GM12878 (cell line): ENCODE measurements at regions not wholly inside any gene's neighbourhood (a gene's known extent, or its start where the extent isn't known, plus 50 kb on each side); places are given as distances from the start of the nearest gene placed in this dataset.

Source experiments
- ATAC-seq: fragments of 200-7000 bp; cut with Tn5 transposase; 3 replicates; pipeline ENCODE4 v1.9.1; 2020; ENCODE audit warnings: mild to moderate bottlenecking, moderate library complexity
- BruUV-seq: library from RNA; stranded (reverse); fragments of 400-500 nt; replicated peaks from 2 replicates; lab custom pipeline; 2021; lab: Mats Ljungman, UMichigan
- CTCF ChIA-PET: fragments of 300-600 bp; sonication (Branson Sonifier 250); formaldehyde crosslinking; extraction: SDS; loops from one replicate; lab custom pipeline; 2021; ENCODE audit warnings: inconsistent platforms; lab: Yijun Ruan, JAX
- POLR2A ChIA-PET: fragments of 350-600 bp; formaldehyde crosslinking; extraction: SDS; loops from one replicate; lab custom pipeline; 2021; ENCODE audit warnings: inconsistent platforms; lab: Charles Lee
- RAD21 ChIA-PET: fragments of 300-600 bp; sonication (Branson Sonifier 250); formaldehyde crosslinking; loops from one replicate; lab custom pipeline; 2023; ENCODE audit warnings: antibody characterized with exemption; ENCODE audit not compliant: unreplicated experiment; lab: Charles Lee
- SMC1A ChIA-PET: fragments of 300-600 bp; sonication (Branson Sonifier 250); formaldehyde crosslinking; loops from one replicate; lab custom pipeline; 2023; ENCODE audit not compliant: unreplicated experiment, uncharacterized antibody; lab: Charles Lee
- DNase-seq: peaks from one replicate; pipeline ENCODE4 v3.0.0-alpha.2; 2011; ENCODE audit warnings: low read depth, low spot score
- FAIRE-seq: peaks from 3 replicates; lab custom pipeline; 2011; peaks lifted over from hg19 to GRCh38; lab: Jason Lieb, UNC
- H2AFZ ChIP-seq: 2 replicates; pipeline ENCODE4 v1.6.0; 2011; ENCODE audit warnings: low read depth, low read length, control low read depth; ENCODE audit not compliant: control insufficient read depth
- H3K27ac ChIP-seq: 2 replicates; pipeline ENCODE4 v1.5.1; 2011; ENCODE audit warnings: control low read depth; ENCODE audit not compliant: control insufficient read depth, insufficient read depth
- H3K27me3 ChIP-seq, 2 experiments: replicated peaks in 1 of 2; 2 replicates each; pipeline versions ENCODE4 v1.6.0 to v1.6.1; 2011; ENCODE audit warnings: low read length in 1 of 2; ENCODE audit not compliant: control insufficient read depth in 2 of 2, insufficient read depth in 2 of 2
- H3K36me3 ChIP-seq, 2 experiments: 2 replicates each; pipeline ENCODE4 v1.5.1; 2011; ENCODE audit warnings: low read length in 1 of 2; ENCODE audit not compliant: control insufficient read depth in 2 of 2, insufficient read depth in 2 of 2
- H3K4me1 ChIP-seq: 2 replicates; pipeline ENCODE4 v1.6.1; 2011; ENCODE audit warnings: mild to moderate bottlenecking, low read length, moderate library complexity, mixed read lengths; ENCODE audit not compliant: control insufficient read depth, insufficient read depth
- H3K4me2 ChIP-seq: 2 replicates; pipeline ENCODE4 v1.6.0; 2011; ENCODE audit warnings: control low read depth; ENCODE audit not compliant: control insufficient read depth, insufficient read depth
- H3K4me3 ChIP-seq: fragments of 200-600 bp; sonication (generic); 2 replicates; pipeline ENCODE4 v1.5.1; 2016
- H3K79me2 ChIP-seq: 2 replicates; pipeline ENCODE4 v1.6.0; 2011; ENCODE audit warnings: low read length; ENCODE audit not compliant: control insufficient read depth, insufficient read depth
- H3K9ac ChIP-seq: 2 replicates; pipeline ENCODE4 v1.8.0; 2011; ENCODE audit warnings: low read length, control low read depth, mixed read lengths; ENCODE audit not compliant: control insufficient read depth, insufficient read depth
- H3K9me3 ChIP-seq: replicated peaks from 3 replicates; pipeline ENCODE4 v1.5.1; 2011; ENCODE audit warnings: mild to moderate bottlenecking, low read length; ENCODE audit not compliant: control insufficient read depth, insufficient read depth
- H4K20me1 ChIP-seq: 2 replicates; pipeline ENCODE4 v1.6.0; 2011; ENCODE audit not compliant: control insufficient read depth, insufficient read depth
- ELK1 ChIP-seq: IDR thresholded peaks from 2 replicates; pipeline ENCODE4 v1.6.1; 2012; ENCODE audit warnings: low read depth, low read length, improper control_type of control experiment
- LARP7 ChIP-seq: fragments of 450-650 bp; IDR thresholded peaks from 2 replicates; pipeline ENCODE4 v1.6.1; 2017; ENCODE audit warnings: mild to moderate bottlenecking
- MAX ChIP-seq: IDR thresholded peaks from 2 replicates; pipeline ENCODE4 v1.6.1; 2012; ENCODE audit warnings: low read depth, low read length, improper control_type of control experiment
- NFIC ChIP-seq: IDR thresholded peaks from 2 replicates; pipeline ENCODE4 v1.6.1; 2012; ENCODE audit warnings: low read depth, mild to moderate bottlenecking, inconsistent platforms, low read length, moderate library complexity
- NFXL1 ChIP-seq: fragments of 450-650 bp; IDR thresholded peaks from 2 replicates; pipeline ENCODE4 v1.6.1; 2017; ENCODE audit warnings: antibody characterized with exemption, mild to moderate bottlenecking, borderline replicate concordance
- NFYA ChIP-seq: IDR thresholded peaks from 2 replicates; pipeline ENCODE4 v1.6.1; 2011; ENCODE audit warnings: low read depth, mild to moderate bottlenecking, low read length, improper control_type of control experiment, borderline replicate concordance
- RBBP5 ChIP-seq: fragments of 200-600 bp; sonication (generic); conservative IDR thresholded peaks from 2 replicates; pipeline ENCODE4 v1.6.1; 2016
- REST ChIP-seq: IDR thresholded peaks from 2 replicates; pipeline ENCODE4 v1.6.1; 2012; ENCODE audit warnings: mild to moderate bottlenecking, low read depth, low read length
- SUPT20H ChIP-seq: IDR thresholded peaks from 2 replicates; pipeline ENCODE4 v1.6.1; 2011; ENCODE audit warnings: low read depth, mild to moderate bottlenecking, low read length, moderate library complexity, borderline replicate concordance; ENCODE audit not compliant: control insufficient read depth
- ZNF274 ChIP-seq: IDR thresholded peaks from one replicate; pipeline ENCODE4 v1.8.0; 2011; ENCODE audit not compliant: insufficient read length, insufficient read depth
- WGBS: methylation state at CpG from one replicate; pipeline ENCODE4 v1.1.6; 2016; ENCODE audit warnings: low lambda C conversion rate; ENCODE audit not compliant: insufficient replicate concordance, insufficient coverage; ENCODE audit errors: missing lambda C conversion rate; 5-methylcytosine and 5-hydroxymethylcytosine counted together
- in situ Hi-C: fragments of 300-500 bp; cut with MboI; formaldehyde crosslinking; loops from 9 replicates; pipeline ENCODE4 v1.14.3; 2018; ENCODE audit warnings: mixed read lengths
- intact Hi-C: fragments of 100-400 bp; cut with micrococcal nuclease; formaldehyde crosslinking; loops from one replicate; pipeline ENCODE4 v1.14.2; 2022; ENCODE audit not compliant: unreplicated experiment

GRCh38 chr17:13337151-13337550, 264.6 kb downstream of the HS3ST3A1 start:
- DNase-seq (no peak), FAIRE-seq (no peak), ATAC-seq (no peak)
- Histone ChIP-seq H2AFZ (no peak overlapping the region), H3K4me3 (no peak overlapping the region), H3K4me2 (no peak overlapping the region), H3K36me3 (no peaks in the 10 kb centered on the region), H3K9ac (no peak overlapping the region), H4K20me1 (no peaks in the 10 kb centered on the region), H3K27ac (no peak overlapping the region), H3K9me3 (no peaks in the 10 kb centered on the region; the same call in 2 of the 3 replicates), H3K27me3 (no peaks in the 10 kb centered on the region), H3K4me1 (no peaks in the 10 kb centered on the region), H3K79me2 (no peaks in the 10 kb centered on the region)
- under 1% methylated on average over 5 of the region's 5 CpGs for WGBS
- no TSS peak for BruUV-seq
- intact Hi-C loops (loop anchor here (2.0 to 5.0 kb wide), 2 partner anchors 260 to 1590 kb away; no protein-coding TSS in a partner anchor), in situ Hi-C loops (loop anchor here (10.0 to 25.0 kb wide), 2 partner anchors 950 to 1588 kb away; no protein-coding TSS in a partner anchor)
- ChIA-PET RAD21 (interaction anchor here (0.8 to 1.6 kb wide), 4 partner anchors 30 to 260 kb away, joined by 3 to 7 read pairs (median 4); no protein-coding TSS in a partner anchor), POLR2A (no interaction called here), SMC1A (interaction anchor here (0.8 to 3.2 kb wide), 10 partner anchors 16 to 451 kb away, joined by 3 to 11 read pairs (median 3); no protein-coding TSS in a partner anchor), CTCF (interaction anchor here (0.6 to 2.3 kb wide), 20 partner anchors 9 to 307 kb away, joined by 3 to 17 read pairs (median 3); no protein-coding TSS in a partner anchor)
- no peak for TF ChIP-seq SUPT20H
- TF ChIP-seq RBBP5: no peak
- TF ChIP-seq NFYA: no peak
- no peak for TF ChIP-seq NFXL1
- TF ChIP-seq MAX: no peak
- TF ChIP-seq REST: no peak
- TF ChIP-seq NFIC: no peak
- no peak for TF ChIP-seq ELK1
- TF ChIP-seq ZNF274: no peak
- TF ChIP-seq LARP7: no peak
